IMR-90 (cell line): ENCODE measurements at regions not wholly inside any gene's neighbourhood (a gene's known extent, or its start where the extent isn't known, plus 50 kb on each side); places are given as distances from the start of the nearest gene placed in this dataset.

Experiments
- MXI1 ChIP-seq: IDR thresholded peaks from 2 replicates; pipeline ENCODE4 v1.6.1; 2012; ENCODE audit warnings: low read depth, mild to moderate bottlenecking, low read length, moderate library complexity, borderline replicate concordance
- NFE2L2 ChIP-seq: fragments of 150-350 bp; IDR thresholded peaks from 2 replicates; pipeline ENCODE4 v1.6.1; 2016; ENCODE audit warnings: low read depth, mild to moderate bottlenecking, low read length
- RAD21 ChIP-seq: IDR thresholded peaks from 2 replicates; pipeline ENCODE4 v1.6.1; 2012; ENCODE audit warnings: low read length, improper control_type of control experiment
- TF ChIP-seq, protein P1 (sequence below): conservative IDR thresholded peaks from 2 replicates; pipeline ENCODE4 v1.5.1; 2012; ENCODE audit warnings: mild to moderate bottlenecking, low read depth, low read length, improper control_type of control experiment

DNA sequence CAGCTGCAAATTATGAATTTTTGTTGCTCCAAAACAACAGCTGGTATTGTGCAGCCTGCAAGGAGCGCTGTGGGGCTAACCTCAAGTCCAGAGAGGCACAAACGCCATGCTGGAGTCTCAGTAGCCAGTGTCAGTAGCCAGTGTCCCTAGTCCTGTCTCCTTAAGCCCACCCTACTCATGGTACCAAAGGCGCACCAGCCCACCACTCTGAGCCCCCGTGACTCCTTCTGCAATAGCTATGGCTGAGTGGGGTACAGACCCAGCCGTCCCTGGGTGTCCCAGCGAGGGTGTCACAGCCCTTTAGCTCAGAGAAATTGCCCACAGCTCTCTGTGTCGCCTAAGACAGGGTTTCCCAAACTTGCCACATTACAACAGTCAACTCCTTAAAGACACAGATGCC, 65.2 kb downstream of the ARL6IP4 start:
- TF ChIP-seq NFE2L2 (no peak), MXI1 (no peak), RAD21 (no peak)
- TF ChIP-seq, protein P1, sequence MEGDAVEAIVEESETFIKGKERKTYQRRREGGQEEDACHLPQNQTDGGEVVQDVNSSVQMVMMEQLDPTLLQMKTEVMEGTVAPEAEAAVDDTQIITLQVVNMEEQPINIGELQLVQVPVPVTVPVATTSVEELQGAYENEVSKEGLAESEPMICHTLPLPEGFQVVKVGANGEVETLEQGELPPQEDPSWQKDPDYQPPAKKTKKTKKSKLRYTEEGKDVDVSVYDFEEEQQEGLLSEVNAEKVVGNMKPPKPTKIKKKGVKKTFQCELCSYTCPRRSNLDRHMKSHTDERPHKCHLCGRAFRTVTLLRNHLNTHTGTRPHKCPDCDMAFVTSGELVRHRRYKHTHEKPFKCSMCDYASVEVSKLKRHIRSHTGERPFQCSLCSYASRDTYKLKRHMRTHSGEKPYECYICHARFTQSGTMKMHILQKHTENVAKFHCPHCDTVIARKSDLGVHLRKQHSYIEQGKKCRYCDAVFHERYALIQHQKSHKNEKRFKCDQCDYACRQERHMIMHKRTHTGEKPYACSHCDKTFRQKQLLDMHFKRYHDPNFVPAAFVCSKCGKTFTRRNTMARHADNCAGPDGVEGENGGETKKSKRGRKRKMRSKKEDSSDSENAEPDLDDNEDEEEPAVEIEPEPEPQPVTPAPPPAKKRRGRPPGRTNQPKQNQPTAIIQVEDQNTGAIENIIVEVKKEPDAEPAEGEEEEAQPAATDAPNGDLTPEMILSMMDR = no peak
